ENCODE measurements at regions not wholly inside any gene's neighbourhood (a gene's known extent, or its start where the extent isn't known, plus 50 kb on each side); places are given as distances from the start of the nearest gene placed in this dataset.

DNA sequence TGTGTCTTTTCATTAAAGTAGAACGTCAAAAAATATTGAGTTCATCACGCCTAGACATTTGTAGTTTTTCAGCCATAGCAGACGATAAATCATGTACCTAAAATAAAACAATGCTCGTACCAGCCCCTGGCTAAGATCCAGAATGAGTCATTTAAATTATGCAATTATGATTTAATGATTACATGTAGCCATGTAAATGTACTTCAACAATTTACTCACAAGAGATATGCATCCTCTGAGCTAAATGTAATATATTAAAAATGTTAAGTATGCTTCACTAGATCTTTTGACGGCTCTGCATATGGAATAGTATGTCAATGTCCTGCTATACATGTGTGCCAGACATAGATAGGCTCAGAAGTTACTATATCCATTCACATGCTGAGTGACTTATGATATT, 1077.8 kb downstream of the ARAP2 start:
- TF ChIP-seq, protein P1, sequence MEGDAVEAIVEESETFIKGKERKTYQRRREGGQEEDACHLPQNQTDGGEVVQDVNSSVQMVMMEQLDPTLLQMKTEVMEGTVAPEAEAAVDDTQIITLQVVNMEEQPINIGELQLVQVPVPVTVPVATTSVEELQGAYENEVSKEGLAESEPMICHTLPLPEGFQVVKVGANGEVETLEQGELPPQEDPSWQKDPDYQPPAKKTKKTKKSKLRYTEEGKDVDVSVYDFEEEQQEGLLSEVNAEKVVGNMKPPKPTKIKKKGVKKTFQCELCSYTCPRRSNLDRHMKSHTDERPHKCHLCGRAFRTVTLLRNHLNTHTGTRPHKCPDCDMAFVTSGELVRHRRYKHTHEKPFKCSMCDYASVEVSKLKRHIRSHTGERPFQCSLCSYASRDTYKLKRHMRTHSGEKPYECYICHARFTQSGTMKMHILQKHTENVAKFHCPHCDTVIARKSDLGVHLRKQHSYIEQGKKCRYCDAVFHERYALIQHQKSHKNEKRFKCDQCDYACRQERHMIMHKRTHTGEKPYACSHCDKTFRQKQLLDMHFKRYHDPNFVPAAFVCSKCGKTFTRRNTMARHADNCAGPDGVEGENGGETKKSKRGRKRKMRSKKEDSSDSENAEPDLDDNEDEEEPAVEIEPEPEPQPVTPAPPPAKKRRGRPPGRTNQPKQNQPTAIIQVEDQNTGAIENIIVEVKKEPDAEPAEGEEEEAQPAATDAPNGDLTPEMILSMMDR (IDR thresholded peaks at IDR 0.05) = no peak
- TF ChIP-seq POLR2A (IDR thresholded peaks at IDR 0.05) = no peak

Measured in right lobe of liver (tissue), 4 donors.